NB4 (cell line): ENCODE measurements at regions not wholly inside any gene's neighbourhood (a gene's known extent, or its start where the extent isn't known, plus 50 kb on each side); places are given as distances from the start of the nearest gene placed in this dataset.

ENCODE experiments used
- POLR2A ChIP-seq: IDR thresholded peaks from 2 replicates; pipeline ENCODE4 v1.6.1; 2011; ENCODE audit warnings: mild to moderate bottlenecking; ENCODE audit not compliant: insufficient read length; ENCODE audit errors: extremely low read depth
- TF ChIP-seq, protein P1 (sequence below): IDR thresholded peaks from one replicate; pipeline ENCODE4 v1.5.1; 2012; ENCODE audit warnings: low read depth, low read length

DNA sequence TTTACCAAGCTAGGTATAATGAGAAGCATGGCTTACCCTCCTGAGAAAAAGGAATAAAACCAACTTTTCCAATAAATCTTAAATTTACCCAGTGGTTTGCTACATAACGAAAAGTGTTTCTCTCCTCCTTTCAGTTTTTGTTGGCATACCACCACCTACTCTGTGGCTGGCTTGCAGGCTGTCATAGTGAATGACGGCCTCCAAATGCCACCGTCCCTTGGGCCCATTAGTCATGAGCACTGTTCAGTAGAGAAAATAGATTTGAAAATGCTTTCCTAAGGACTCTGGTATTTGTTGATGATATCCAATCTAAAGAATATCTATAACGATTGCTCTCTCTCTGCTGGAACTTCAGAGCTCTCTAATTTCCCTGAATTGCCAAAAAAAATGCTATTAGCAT lies 488.3 kb downstream of the MAGEE1 start:
- TF ChIP-seq, protein P1, sequence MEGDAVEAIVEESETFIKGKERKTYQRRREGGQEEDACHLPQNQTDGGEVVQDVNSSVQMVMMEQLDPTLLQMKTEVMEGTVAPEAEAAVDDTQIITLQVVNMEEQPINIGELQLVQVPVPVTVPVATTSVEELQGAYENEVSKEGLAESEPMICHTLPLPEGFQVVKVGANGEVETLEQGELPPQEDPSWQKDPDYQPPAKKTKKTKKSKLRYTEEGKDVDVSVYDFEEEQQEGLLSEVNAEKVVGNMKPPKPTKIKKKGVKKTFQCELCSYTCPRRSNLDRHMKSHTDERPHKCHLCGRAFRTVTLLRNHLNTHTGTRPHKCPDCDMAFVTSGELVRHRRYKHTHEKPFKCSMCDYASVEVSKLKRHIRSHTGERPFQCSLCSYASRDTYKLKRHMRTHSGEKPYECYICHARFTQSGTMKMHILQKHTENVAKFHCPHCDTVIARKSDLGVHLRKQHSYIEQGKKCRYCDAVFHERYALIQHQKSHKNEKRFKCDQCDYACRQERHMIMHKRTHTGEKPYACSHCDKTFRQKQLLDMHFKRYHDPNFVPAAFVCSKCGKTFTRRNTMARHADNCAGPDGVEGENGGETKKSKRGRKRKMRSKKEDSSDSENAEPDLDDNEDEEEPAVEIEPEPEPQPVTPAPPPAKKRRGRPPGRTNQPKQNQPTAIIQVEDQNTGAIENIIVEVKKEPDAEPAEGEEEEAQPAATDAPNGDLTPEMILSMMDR, result no peak
- TF ChIP-seq POLR2A, result no peak
